Mucosa of descending colon (tissue), 3 donors: ENCODE measurements at regions not wholly inside any gene's neighbourhood (a gene's known extent, or its start where the extent isn't known, plus 50 kb on each side); places are given as distances from the start of the nearest gene placed in this dataset.

Source experiments
- ATAC-seq: fragments of 200-7000 bp; cut with Tn5 transposase; one replicate; pipeline ENCODE4 v1.9.1; 2020; ENCODE audit warnings: mild to moderate bottlenecking, moderate library complexity
- DNase-seq, 3 donors: peaks; one replicate each; pipeline ENCODE4 v3.0.0-alpha.2; 2020
- H3K36me3 ChIP-seq: fragments of 200-600 bp; one replicate; pipeline ENCODE4 v1.8.0; 2021; ENCODE audit warnings: low read depth, mild to moderate bottlenecking
- H3K4me1 ChIP-seq: fragments of 200-600 bp; one replicate; pipeline ENCODE4 v1.8.0; 2021; ENCODE audit warnings: low read depth, mild to moderate bottlenecking
- H3K4me3 ChIP-seq: fragments of 200-600 bp; one replicate; pipeline ENCODE4 v1.8.0; 2021; ENCODE audit warnings: mild to moderate bottlenecking
- H3K9me3 ChIP-seq: fragments of 200-600 bp; one replicate; pipeline ENCODE4 v1.8.0; 2021; ENCODE audit warnings: mild to moderate bottlenecking
- CTCF ChIP-seq: fragments of 200-600 bp; IDR thresholded peaks from one replicate; pipeline ENCODE4 v1.8.0; 2022; ENCODE audit warnings: antibody characterized with exemption, mild to moderate bottlenecking
- intact Hi-C, 2 donors: fragments of 100-400 bp; cut with DNase I in 1 of 2; cut with micrococcal nuclease in 1 of 2; formaldehyde crosslinking; loops; one replicate each; pipeline versions ENCODE4 v1.11.0 to v1.11.1; 2022; cut with DNase I, micrococcal nuclease
- donor health status: DM: no; HTN: no; CAD: no; lungs with moderate emphysema.
- donor health status: DM: no; HTN: no; CAD: no.
- donor health status: DM: no; HTN: yes; CAD: no.

- ATAC-seq (no peak), DNase-seq (no peak)
- Histone ChIP-seq H3K4me3 (no peak overlapping the region), H3K9me3 (no peaks in the 10 kb centered on the region), H3K4me1 (no peaks in the 10 kb centered on the region), H3K36me3 (no peaks in the 10 kb centered on the region)
- TF ChIP-seq CTCF: no peak
- intact Hi-C loops: no loop called here
Measured at GRCh38 chr2:66782780-66783361, 347.9 kb downstream of the MEIS1 start.

- intact Hi-C loops: no loop called here
- ATAC-seq: no peak
Measured at GRCh38 chr2:66789741-66790140, 354.8 kb downstream of the MEIS1 start.

GRCh38 chr2:66790651-66791181, 355.8 kb downstream of the MEIS1 start:
- Histone ChIP-seq H3K36me3 (no peaks in the 10 kb centered on the region), H3K4me3 (no peak overlapping the region), H3K9me3 (no peaks in the 10 kb centered on the region), H3K4me1 (no peaks in the 10 kb centered on the region)
- intact Hi-C loops: no loop called here
- no peak for ATAC-seq
- no peak for TF ChIP-seq CTCF
- DNase-seq: peak in 1 of 3 donors; percentile 8

More at GRCh38 chr2:66789741-66790140, 354.8 kb downstream of the MEIS1 start:
- H3K9me3 ChIP-seq: no peaks in the 10 kb centered on the region
- H3K4me1 ChIP-seq: no peaks in the 10 kb centered on the region
- H3K36me3 ChIP-seq: no peaks in the 10 kb centered on the region
- DNase-seq: no peak
- no peak for TF ChIP-seq CTCF
- no peak overlapping the region for H3K4me3 ChIP-seq

GRCh38 chr2:66794070-66794469, 359.1 kb downstream of the MEIS1 start:
- ATAC-seq (no peak), DNase-seq (no peak)
- H3K4me3 ChIP-seq: no peak overlapping the region
- no peaks in the 10 kb centered on the region for H3K36me3 ChIP-seq
- no peak for TF ChIP-seq CTCF
- H3K4me1 ChIP-seq: no peaks in the 10 kb centered on the region
- intact Hi-C loops: no loop called here
- H3K9me3 ChIP-seq: no peaks in the 10 kb centered on the region

GRCh38 chr2:66794551-66794950, 359.6 kb downstream of the MEIS1 start:
- DNase-seq: no peak
- Histone ChIP-seq H3K9me3 (no peaks in the 10 kb centered on the region), H3K4me1 (no peaks in the 10 kb centered on the region), H3K36me3 (no peaks in the 10 kb centered on the region), H3K4me3 (no peak overlapping the region)
- no peak for ATAC-seq
- no peak for TF ChIP-seq CTCF
- intact Hi-C loops: no loop called here

GRCh38 chr2:66802877-66803276, 368.0 kb downstream of the MEIS1 start:
- Histone ChIP-seq H3K4me1 (no peaks in the 10 kb centered on the region), H3K4me3 (no peak overlapping the region), H3K9me3 (no peaks in the 10 kb centered on the region), H3K36me3 (no peaks in the 10 kb centered on the region)
- DNase-seq: no peak
- ATAC-seq: no peak
- no peak for TF ChIP-seq CTCF
- intact Hi-C loops: no loop called here
